ENCODE measurements at regions not wholly inside any gene's neighbourhood (a gene's known extent, or its start where the extent isn't known, plus 50 kb on each side); places are given as distances from the start of the nearest gene placed in this dataset.
"Not testable (repeated sequence)": the region's sequence is repeated elsewhere in the genome, so short reads cannot be mapped to it uniquely, and the experiment has no call there.

DNA sequence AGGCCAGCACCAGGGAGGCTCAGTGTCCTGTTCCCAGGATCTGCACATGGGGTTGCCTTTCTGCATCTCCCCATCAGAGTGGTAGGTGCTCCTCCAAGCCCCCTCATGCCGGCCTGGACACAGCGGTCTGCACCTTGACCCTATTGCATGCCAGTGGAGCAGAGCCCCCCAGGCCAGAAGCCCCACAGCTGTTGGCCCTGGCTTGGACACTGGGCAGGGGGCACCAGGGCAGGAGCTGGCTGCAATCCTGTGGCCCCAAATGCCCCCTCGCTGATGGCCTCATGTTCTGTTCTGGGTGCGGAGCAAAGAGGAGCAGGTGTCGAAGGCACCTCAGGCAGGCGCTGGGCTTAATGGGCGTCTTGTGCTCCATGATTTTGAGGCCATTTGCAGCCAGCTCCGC, 62.7 kb downstream of the CCDC74A start (continued):
- no peak for TF ChIP-seq KAT2A (conservative IDR thresholded peaks at IDR 0.05; ENCODE audit: control insufficient read depth, low read depth, low read length)
- TF ChIP-seq RB1 (IDR thresholded peaks at IDR 0.05; ENCODE audit: borderline replicate concordance), result no peak
- TF ChIP-seq ESRRA (IDR thresholded peaks at IDR 0.05; ENCODE audit: low read length), result no peak

DNA sequence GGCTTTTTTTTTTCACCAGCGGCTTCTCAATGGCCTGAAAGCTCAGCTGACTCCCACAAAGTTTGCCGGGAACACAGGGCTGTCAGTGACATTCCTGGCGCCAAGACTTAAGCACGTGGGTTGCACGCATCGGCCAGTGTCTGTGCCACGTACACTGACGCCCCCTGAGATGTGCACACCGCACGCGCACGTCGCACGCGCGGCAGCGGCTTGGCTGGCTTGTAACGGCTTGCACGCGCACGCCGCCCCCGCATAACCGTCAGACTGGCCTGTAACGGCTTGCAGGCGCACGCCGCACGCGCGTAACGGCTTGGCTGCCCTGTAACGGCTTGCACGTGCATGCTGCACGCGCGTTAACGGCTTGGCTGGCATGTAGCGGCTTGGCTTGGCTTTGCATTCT, 63.2 kb downstream of the CCDC74A start:
- POLR2A ChIA-PET, result no interaction called here
- no peak for TF ChIP-seq NFYB (IDR thresholded peaks at IDR 0.05; ENCODE audit: insufficient read depth, low read depth, low read length)
- TF ChIP-seq, protein P1, sequence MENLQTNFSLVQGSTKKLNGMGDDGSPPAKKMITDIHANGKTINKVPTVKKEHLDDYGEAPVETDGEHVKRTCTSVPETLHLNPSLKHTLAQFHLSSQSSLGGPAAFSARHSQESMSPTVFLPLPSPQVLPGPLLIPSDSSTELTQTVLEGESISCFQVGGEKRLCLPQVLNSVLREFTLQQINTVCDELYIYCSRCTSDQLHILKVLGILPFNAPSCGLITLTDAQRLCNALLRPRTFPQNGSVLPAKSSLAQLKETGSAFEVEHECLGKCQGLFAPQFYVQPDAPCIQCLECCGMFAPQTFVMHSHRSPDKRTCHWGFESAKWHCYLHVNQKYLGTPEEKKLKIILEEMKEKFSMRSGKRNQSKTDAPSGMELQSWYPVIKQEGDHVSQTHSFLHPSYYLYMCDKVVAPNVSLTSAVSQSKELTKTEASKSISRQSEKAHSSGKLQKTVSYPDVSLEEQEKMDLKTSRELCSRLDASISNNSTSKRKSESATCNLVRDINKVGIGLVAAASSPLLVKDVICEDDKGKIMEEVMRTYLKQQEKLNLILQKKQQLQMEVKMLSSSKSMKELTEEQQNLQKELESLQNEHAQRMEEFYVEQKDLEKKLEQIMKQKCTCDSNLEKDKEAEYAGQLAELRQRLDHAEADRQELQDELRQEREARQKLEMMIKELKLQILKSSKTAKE (IDR thresholded peaks at IDR 0.05; ENCODE audit: low read depth, poor library complexity, severe bottlenecking), result no peak
- TF ChIP-seq SMAD1 (IDR thresholded peaks at IDR 0.05; ENCODE audit: low read depth, partially characterized antibody), result no peak
- TF ChIP-seq NR2C1 (IDR thresholded peaks at IDR 0.05), result no peak
- peaks cover 32% of the 10 kb centered on the region for H3K4me1 ChIP-seq (ENCODE audit: control insufficient read depth, insufficient read depth, low read length)
- ATAC-seq, result no peak
- H4K20me1 ChIP-seq (ENCODE audit: control insufficient read depth, insufficient read depth), result no peaks in the 10 kb centered on the region
- BruUV-seq (replicated peaks), result no TSS peak
- WGBS (ENCODE audit: insufficient coverage, insufficient replicate concordance, low lambda C conversion rate, missing lambda C conversion rate), result 91% methylated on average over 30 of the region's 39 CpGs
- in situ Hi-C loops (cut with MboI), result no loop called here
- H2AFZ ChIP-seq (ENCODE audit: control insufficient read depth, low read depth, low read length), result no peak overlapping the region
- H3K9ac ChIP-seq (ENCODE audit: control insufficient read depth, insufficient read depth, low read length), result no peak overlapping the region
- CTCF ChIA-PET, result no interaction called here
- no peaks in the 10 kb centered on the region; a peak in 1 of 4 replicates for H3K36me3 ChIP-seq (ENCODE audit: control insufficient read depth in 2 of 2, insufficient read depth in 2 of 2, low read length in 1 of 2)
- H3K27ac ChIP-seq (ENCODE audit: control insufficient read depth, insufficient read depth), result no peak overlapping the region
- H3K4me3 ChIP-seq, result no peak overlapping the region
- H3K4me2 ChIP-seq (ENCODE audit: control insufficient read depth, insufficient read depth), result no peak overlapping the region
- RAD21 ChIA-PET (ENCODE audit: unreplicated experiment), result no interaction called here
- DNase-seq (ENCODE audit: low read depth, low spot score), result no peak
- SMC1A ChIA-PET (ENCODE audit: uncharacterized antibody, unreplicated experiment), result no interaction called here
- H3K27me3 ChIP-seq (replicated peaks in 1 of 2; ENCODE audit: control insufficient read depth in 2 of 2, insufficient read depth in 2 of 2, low read length in 1 of 2), result no peaks in the 10 kb centered on the region
- peaks cover 4% of the 10 kb centered on the region for H3K79me2 ChIP-seq (ENCODE audit: control insufficient read depth, insufficient read depth, low read length)
- H3K9me3 ChIP-seq (replicated peaks; ENCODE audit: control insufficient read depth, insufficient read depth, low read length), result no peaks in the 10 kb centered on the region
- no peak for FAIRE-seq
- intact Hi-C loops (cut with micrococcal nuclease; ENCODE audit: unreplicated experiment), result no loop called here

- FAIRE-seq; in situ Hi-C loops (cut with MboI); SMC1A ChIA-PET (ENCODE audit: uncharacterized antibody, unreplicated experiment): not testable (repeated sequence)
These were observed 68.9 kb downstream of the CCDC74A start for GRCh38 chr2:131596561-131596960.

GRCh38 chr2:131602444-131602843, 74.8 kb downstream of the CCDC74A start:
- CTCF ChIA-PET; H4K20me1 ChIP-seq (ENCODE audit: control insufficient read depth, insufficient read depth); SMC1A ChIA-PET (ENCODE audit: uncharacterized antibody, unreplicated experiment); H3K79me2 ChIP-seq (ENCODE audit: control insufficient read depth, insufficient read depth, low read length); H3K27me3 ChIP-seq (replicated peaks in 1 of 2; ENCODE audit: control insufficient read depth in 2 of 2, insufficient read depth in 2 of 2, low read length in 1 of 2); H2AFZ ChIP-seq (ENCODE audit: control insufficient read depth, low read depth, low read length); H3K9ac ChIP-seq (ENCODE audit: control insufficient read depth, insufficient read depth, low read length); BruUV-seq (replicated peaks); H3K4me3 ChIP-seq; in situ Hi-C loops (cut with MboI); H3K4me2 ChIP-seq (ENCODE audit: control insufficient read depth, insufficient read depth); POLR2A ChIA-PET; intact Hi-C loops (cut with micrococcal nuclease; ENCODE audit: unreplicated experiment); H3K36me3 ChIP-seq (ENCODE audit: control insufficient read depth in 2 of 2, insufficient read depth in 2 of 2, low read length in 1 of 2); RAD21 ChIA-PET (ENCODE audit: unreplicated experiment); H3K4me1 ChIP-seq (ENCODE audit: control insufficient read depth, insufficient read depth, low read length); H3K9me3 ChIP-seq (replicated peaks; ENCODE audit: control insufficient read depth, insufficient read depth, low read length); ATAC-seq; FAIRE-seq; DNase-seq (ENCODE audit: low read depth, low spot score): not testable (repeated sequence)
- peak overlapping the region; percentile 10; the same call in 1 of the 2 replicates for H3K27ac ChIP-seq (ENCODE audit: control insufficient read depth, insufficient read depth)
- WGBS (ENCODE audit: insufficient coverage, insufficient replicate concordance, low lambda C conversion rate, missing lambda C conversion rate), result under 1% methylated on average over 4 of the region's 5 CpGs

More at GRCh38 chr2:131596561-131596960, 68.9 kb downstream of the CCDC74A start:
- H3K9ac ChIP-seq (ENCODE audit: control insufficient read depth, insufficient read depth, low read length); intact Hi-C loops (cut with micrococcal nuclease; ENCODE audit: unreplicated experiment); H3K27me3 ChIP-seq (replicated peaks in 1 of 2; ENCODE audit: control insufficient read depth in 2 of 2, insufficient read depth in 2 of 2, low read length in 1 of 2); H3K79me2 ChIP-seq (ENCODE audit: control insufficient read depth, insufficient read depth, low read length); H3K9me3 ChIP-seq (replicated peaks; ENCODE audit: control insufficient read depth, insufficient read depth, low read length); H3K4me2 ChIP-seq (ENCODE audit: control insufficient read depth, insufficient read depth); ATAC-seq; H3K27ac ChIP-seq (ENCODE audit: control insufficient read depth, insufficient read depth); H4K20me1 ChIP-seq (ENCODE audit: control insufficient read depth, insufficient read depth); H3K4me3 ChIP-seq; POLR2A ChIA-PET; RAD21 ChIA-PET (ENCODE audit: unreplicated experiment); BruUV-seq (replicated peaks); H3K4me1 ChIP-seq (ENCODE audit: control insufficient read depth, insufficient read depth, low read length); CTCF ChIA-PET; DNase-seq (ENCODE audit: low read depth, low spot score); H3K36me3 ChIP-seq (ENCODE audit: control insufficient read depth in 2 of 2, insufficient read depth in 2 of 2, low read length in 1 of 2); H2AFZ ChIP-seq (ENCODE audit: control insufficient read depth, low read depth, low read length): not testable (repeated sequence)
- WGBS (ENCODE audit: insufficient coverage, insufficient replicate concordance, low lambda C conversion rate, missing lambda C conversion rate), result 18% methylated on average over 4 of the region's 5 CpGs
